ENCODE measurements at regions not wholly inside any gene's neighbourhood (a gene's known extent, or its start where the extent isn't known, plus 50 kb on each side); places are given as distances from the start of the nearest gene placed in this dataset.

- TF ChIP-seq CTCF (IDR thresholded peaks at IDR 0.05) (no peak), POLR2A (IDR thresholded peaks at IDR 0.05) (no peak), POLR2AphosphoS5 (IDR thresholded peaks at IDR 0.05) (no peak), EP300 (IDR thresholded peaks at IDR 0.05; ENCODE audit: low read depth) (no peak)
Measured at GRCh38 chr21:25024639-25025038, 582.6 kb downstream of the MRPL39 start.

Data from transverse colon (tissue), 4 donors.